ENCODE measurements at regions not wholly inside any gene's neighbourhood (a gene's known extent, or its start where the extent isn't known, plus 50 kb on each side); places are given as distances from the start of the nearest gene placed in this dataset.
A peak's percentile ranks its signal among the peaks of the same experiment; 100 is the strongest.
"Not testable (repeated sequence)": the region's sequence is repeated elsewhere in the genome, so short reads cannot be mapped to it uniquely, and the experiment has no call there.

DNA sequence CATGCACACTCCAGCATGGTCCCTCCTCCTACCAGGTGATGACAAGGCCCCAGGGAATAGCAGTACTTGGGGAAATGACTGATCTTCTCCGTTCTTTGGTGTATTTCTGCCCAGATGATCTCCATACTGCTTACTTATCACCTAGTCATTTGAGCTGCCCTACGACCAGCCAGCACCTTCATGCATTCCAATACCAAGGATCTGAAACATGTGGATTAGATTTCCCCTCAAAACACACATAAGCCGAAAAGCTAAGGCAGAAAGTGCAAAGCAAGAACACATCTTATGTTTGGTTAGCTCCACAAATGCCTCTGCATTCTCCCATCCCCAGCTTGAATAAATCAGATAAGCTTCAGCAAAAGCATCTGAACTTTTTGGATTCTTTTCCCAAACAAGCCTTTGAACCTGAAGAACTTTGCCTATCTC is 64.8 kb upstream of the BCL6 start:
- peak; percentile 57 for DNase-seq (ENCODE audit: low read depth)
- H3K4me3 ChIP-seq (ENCODE audit: low read length), result no peak overlapping the region
- TF ChIP-seq, protein P1, sequence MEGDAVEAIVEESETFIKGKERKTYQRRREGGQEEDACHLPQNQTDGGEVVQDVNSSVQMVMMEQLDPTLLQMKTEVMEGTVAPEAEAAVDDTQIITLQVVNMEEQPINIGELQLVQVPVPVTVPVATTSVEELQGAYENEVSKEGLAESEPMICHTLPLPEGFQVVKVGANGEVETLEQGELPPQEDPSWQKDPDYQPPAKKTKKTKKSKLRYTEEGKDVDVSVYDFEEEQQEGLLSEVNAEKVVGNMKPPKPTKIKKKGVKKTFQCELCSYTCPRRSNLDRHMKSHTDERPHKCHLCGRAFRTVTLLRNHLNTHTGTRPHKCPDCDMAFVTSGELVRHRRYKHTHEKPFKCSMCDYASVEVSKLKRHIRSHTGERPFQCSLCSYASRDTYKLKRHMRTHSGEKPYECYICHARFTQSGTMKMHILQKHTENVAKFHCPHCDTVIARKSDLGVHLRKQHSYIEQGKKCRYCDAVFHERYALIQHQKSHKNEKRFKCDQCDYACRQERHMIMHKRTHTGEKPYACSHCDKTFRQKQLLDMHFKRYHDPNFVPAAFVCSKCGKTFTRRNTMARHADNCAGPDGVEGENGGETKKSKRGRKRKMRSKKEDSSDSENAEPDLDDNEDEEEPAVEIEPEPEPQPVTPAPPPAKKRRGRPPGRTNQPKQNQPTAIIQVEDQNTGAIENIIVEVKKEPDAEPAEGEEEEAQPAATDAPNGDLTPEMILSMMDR (IDR thresholded peaks at IDR 0.05; ENCODE audit: insufficient read depth, low read depth, low read length, missing control alignments), result no peak

DNA sequence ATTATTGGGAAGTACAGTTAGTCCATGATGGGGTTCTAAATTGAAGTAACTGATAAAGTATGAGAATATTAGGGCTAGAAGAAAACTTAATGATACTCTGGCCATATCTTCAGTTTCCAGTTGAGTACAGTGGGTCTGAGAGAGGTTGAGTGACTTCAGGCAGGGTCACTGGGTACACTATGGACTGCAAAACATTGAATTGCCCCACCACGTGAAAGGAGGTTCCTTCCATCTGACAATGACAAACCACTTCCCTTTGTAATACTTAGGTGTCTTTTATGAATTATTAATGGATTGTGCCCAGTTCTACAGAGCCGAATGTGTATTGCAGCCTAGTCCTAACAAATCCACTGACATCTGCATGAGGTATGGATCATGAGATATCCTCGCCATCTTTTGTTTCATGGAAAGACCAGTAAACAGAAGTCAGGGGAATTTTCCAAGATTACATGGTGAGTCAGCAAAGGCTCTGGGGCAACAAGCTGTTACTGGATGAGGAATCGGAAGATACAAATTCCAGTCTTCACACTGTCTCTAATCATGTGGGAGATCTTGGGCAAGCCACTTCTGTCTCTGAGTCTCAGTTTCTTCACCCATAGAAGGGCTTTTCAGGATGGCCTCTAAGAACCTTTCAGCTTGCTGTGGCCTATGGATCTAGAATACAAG is 66.5 kb upstream of the BCL6 start:
- H3K4me3 ChIP-seq (ENCODE audit: low read length), result no peak overlapping the region
- peak; percentile 96 for DNase-seq (ENCODE audit: low read depth)
- TF ChIP-seq, protein P1 (IDR thresholded peaks at IDR 0.05; ENCODE audit: insufficient read depth, low read depth, low read length, missing control alignments), result no peak

DNA sequence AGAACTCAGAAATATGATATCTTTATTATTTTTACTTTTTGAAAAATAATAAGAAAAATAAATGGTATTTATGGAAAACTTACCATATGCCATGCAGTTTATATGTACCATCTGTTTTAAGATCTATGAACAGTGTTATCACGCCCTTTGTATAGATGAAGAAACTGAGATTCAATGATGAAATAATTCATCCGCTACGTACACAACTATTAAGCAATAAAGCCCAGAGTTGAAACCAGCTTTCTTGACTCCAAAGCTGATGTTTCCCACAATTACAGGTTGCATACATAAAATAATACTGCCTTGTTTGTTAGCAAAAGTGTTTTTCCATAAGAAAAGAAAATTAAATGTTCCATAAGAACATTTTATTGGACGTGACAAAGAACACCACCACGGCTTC is 67.2 kb upstream of the BCL6 start:
- TF ChIP-seq, protein P1 (IDR thresholded peaks at IDR 0.05; ENCODE audit: insufficient read depth, low read depth, low read length, missing control alignments), result no peak
- H3K4me3 ChIP-seq (ENCODE audit: low read length), result no peak overlapping the region
- no peak for DNase-seq (ENCODE audit: low read depth)

DNA sequence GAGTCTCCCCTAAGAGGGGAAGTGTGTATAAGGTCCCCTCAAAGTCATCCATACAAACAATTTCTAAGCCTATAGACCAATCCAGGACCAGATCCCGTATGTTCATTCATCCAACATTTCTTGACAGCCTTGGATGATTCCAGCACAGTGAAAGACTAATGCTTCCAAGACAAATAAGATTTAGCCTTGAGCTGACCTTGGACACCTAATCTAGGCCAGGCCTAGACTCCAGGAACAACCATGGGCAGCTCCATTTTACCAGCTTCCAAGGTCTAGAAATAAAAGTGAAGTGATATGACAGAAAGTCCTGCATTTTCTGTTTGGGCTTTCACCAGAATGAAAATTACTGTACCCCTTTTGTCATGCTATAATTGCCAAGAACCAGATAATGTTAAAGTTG is 67.9 kb upstream of the BCL6 start:
- DNase-seq (ENCODE audit: low read depth), result no peak
- H3K4me3 ChIP-seq (ENCODE audit: low read length), result no peak overlapping the region
- TF ChIP-seq, protein P1 (IDR thresholded peaks at IDR 0.05; ENCODE audit: insufficient read depth, low read depth, low read length, missing control alignments), result no peak

DNA sequence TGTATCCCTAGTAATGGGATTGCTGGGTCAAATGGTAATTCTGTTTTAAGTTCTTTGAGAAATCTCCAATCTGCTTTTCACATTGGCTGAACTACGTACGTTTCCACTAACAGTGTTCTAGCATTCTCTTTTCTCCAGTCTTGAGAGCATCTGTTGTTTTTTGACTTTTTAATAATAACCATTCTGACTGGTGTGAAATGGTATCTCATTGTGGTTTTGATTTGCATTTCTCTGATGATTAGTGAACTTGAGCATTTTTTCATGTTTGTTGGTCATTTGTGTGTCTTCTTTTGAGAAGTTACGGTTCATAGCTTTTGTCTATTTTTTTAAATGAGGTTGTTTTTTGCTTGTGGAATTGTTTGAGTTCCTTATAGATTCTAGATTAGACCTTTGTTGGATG is 72.5 kb upstream of the BCL6 start:
- H3K4me3 ChIP-seq (ENCODE audit: low read length); DNase-seq (ENCODE audit: low read depth): not testable (repeated sequence)

DNA sequence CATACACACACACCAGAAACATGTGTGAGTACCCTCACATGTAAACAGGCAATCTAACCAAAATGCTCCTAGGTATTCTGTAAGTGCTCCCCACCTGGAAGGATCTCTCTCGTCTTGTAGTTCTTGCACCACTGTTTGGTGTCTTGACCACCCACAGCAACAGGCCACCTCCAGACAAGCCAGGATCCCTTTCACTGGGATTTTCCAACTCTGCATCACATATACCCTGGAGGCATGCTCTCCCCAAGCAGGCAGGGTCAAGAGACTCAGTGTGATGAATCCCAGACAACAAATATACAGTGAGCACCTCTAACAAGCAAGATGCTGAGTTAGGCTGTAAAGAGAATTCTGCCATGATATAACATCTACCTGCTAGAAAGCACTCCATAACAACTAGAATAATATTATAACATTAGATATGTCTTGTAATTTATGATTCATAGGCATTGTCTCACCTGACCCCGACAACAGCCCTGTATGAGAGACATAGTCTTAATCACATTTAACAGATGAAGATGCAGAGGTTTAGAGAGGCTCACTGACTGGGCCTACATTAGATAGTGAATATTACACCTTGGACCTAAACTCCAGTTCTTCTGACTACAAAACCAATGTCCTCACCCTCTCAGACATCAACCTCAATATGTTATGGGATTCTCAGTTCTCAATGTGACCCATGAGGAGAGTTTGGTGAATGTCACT is 76.5 kb upstream of the BCL6 start:
- TF ChIP-seq, protein P1 (IDR thresholded peaks at IDR 0.05; ENCODE audit: insufficient read depth, low read depth, low read length, missing control alignments), result no peak
- H3K4me3 ChIP-seq (ENCODE audit: low read length), result no peak overlapping the region
- DNase-seq (ENCODE audit: low read depth), result peak; percentile 62

DNA sequence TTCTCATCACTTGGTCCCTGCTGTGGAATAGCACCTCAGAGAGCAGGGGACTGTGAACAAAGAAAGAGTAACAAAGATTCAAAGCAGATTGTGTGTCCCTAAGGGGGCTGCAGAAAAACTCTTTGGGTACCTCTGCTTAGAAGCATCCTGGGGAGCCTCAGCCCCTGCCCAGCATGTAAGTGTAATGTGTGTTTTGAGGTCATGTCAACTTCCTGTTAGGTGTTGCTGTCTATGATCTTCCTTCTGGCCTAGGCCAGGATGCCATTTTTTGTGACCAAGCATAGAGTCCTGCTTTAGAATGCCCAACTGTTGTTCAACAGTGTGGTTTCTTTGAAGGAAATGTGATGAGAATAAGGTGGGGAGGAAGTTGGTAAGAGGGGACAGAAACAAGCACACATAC is 77.1 kb upstream of the BCL6 start:
- TF ChIP-seq, protein P1 (IDR thresholded peaks at IDR 0.05; ENCODE audit: insufficient read depth, low read depth, low read length, missing control alignments), result no peak
- no peak overlapping the region for H3K4me3 ChIP-seq (ENCODE audit: low read length)
- DNase-seq (ENCODE audit: low read depth), result no peak
